SU-DHL-6 (cell line): ENCODE measurements at regions not wholly inside any gene's neighbourhood (a gene's known extent, or its start where the extent isn't known, plus 50 kb on each side); places are given as distances from the start of the nearest gene placed in this dataset.

Experiments used
- CTCF ChIP-seq: fragments of 200-600 bp; sonication (generic); IDR thresholded peaks from one replicate; pipeline ENCODE4 v1.5.1; 2017; ENCODE audit warnings: antibody characterized with exemption, mild to moderate bottlenecking, low read length, moderate library complexity; ENCODE audit not compliant: insufficient read depth, poor library complexity, severe bottlenecking
- EZH2phosphoT487 ChIP-seq: fragments of 200-600 bp; sonication (generic), shearing (Covaris generic); conservative IDR thresholded peaks from 2 replicates; pipeline ENCODE4 v1.6.1; 2018; ENCODE audit warnings: mild to moderate bottlenecking, antibody characterized with exemption, low read length, moderate library complexity, mixed read lengths

GRCh38 chr6:120451508-120451907, 882.8 kb downstream of the TBC1D32 start:
- TF ChIP-seq CTCF: no peak
- TF ChIP-seq EZH2phosphoT487: no peak
